ENCODE measurements at regions not wholly inside any gene's neighbourhood (a gene's known extent, or its start where the extent isn't known, plus 50 kb on each side); places are given as distances from the start of the nearest gene placed in this dataset.

DNA sequence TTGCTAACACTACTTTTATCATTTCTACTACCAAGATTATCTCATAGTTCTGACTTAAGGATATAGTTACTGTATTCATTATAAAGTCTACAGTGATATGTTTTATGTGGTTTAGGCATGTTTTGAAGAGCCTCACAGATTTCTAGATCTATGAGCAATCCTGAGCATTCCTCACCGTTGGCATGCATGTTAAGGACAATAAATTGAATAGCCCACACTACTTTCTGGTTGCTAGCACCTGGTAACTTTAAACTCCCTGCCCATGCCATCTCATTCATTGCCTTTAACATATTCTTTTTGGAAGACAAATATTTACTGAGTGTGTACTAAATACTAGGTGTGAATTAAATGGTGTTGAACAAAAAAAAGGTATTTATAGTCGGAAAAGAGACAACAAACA, 868.1 kb upstream of the CDH9 start:
- CTCF ChIA-PET: no interaction called here
- DNase-seq (ENCODE audit: low read depth, low spot score): no peak
- Histone ChIP-seq H3K27ac (ENCODE audit: low read depth, low read length) (no peak overlapping the region), H3K9me3 (ENCODE audit: control insufficient read depth, insufficient read depth, low read length) (no peaks in the 10 kb centered on the region; the same call in 1 of the 2 replicates), H3K4me3 (ENCODE audit: low read depth, low read length) (no peak overlapping the region), H3K27me3 (ENCODE audit: control insufficient read depth, insufficient read depth, low read length) (no peaks in the 10 kb centered on the region)
- POLR2A ChIA-PET: no interaction called here
- TF ChIP-seq, protein P1, sequence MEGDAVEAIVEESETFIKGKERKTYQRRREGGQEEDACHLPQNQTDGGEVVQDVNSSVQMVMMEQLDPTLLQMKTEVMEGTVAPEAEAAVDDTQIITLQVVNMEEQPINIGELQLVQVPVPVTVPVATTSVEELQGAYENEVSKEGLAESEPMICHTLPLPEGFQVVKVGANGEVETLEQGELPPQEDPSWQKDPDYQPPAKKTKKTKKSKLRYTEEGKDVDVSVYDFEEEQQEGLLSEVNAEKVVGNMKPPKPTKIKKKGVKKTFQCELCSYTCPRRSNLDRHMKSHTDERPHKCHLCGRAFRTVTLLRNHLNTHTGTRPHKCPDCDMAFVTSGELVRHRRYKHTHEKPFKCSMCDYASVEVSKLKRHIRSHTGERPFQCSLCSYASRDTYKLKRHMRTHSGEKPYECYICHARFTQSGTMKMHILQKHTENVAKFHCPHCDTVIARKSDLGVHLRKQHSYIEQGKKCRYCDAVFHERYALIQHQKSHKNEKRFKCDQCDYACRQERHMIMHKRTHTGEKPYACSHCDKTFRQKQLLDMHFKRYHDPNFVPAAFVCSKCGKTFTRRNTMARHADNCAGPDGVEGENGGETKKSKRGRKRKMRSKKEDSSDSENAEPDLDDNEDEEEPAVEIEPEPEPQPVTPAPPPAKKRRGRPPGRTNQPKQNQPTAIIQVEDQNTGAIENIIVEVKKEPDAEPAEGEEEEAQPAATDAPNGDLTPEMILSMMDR (IDR thresholded peaks at IDR 0.05; ENCODE audit: low read depth, low read length): no peak

DNA sequence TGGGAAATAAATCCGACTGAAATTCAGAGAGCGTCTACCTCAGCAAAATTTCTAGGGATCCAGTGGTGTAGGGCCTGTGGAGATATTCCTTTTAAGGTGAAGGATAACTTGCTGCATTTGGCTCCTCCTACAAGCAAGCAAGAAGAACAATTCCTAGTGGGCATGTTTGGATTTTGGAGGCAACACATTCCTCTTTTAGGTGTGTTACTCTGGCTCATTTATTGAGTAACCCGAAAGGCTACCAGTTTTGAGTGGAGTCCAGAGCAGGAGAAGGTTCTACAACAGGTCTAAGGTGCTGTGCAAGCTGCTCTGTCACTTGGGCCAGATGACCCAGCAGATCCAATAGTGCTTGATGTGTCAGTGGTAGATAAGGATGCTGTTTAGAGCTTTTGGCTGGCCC, 862.4 kb upstream of the CDH9 start:
- CTCF ChIA-PET: no interaction called here
- TF ChIP-seq, protein P1 (IDR thresholded peaks at IDR 0.05; ENCODE audit: low read depth, low read length): no peak

DNA sequence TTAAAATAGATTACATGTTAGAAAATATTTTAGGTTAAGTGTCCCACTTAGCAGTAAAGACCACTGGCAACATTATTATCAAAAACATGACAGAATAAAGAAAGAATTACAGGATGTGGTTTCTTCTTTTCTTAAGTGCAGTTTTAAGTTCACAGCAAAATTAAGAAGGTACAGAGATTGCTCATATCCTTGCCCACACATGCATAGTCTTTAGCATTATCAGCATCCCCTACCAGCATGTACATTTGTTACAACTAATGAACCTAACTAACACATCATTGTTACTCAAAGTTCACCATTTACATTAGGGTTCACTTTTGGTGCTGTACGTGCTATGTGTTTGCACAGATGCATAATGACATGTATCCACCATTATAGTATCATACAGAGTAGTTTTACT, 837.7 kb upstream of the CDH9 start:
- Histone ChIP-seq H3K9me3 (ENCODE audit: control insufficient read depth, insufficient read depth, low read length) (no peaks in the 10 kb centered on the region), H3K27ac (ENCODE audit: low read depth, low read length) (no peak overlapping the region), H3K27me3 (ENCODE audit: control insufficient read depth, insufficient read depth, low read length) (no peaks in the 10 kb centered on the region), H3K4me3 (ENCODE audit: low read depth, low read length) (no peak overlapping the region)
- no peak for DNase-seq (ENCODE audit: low read depth, low spot score)
- CTCF ChIA-PET: no interaction called here
- TF ChIP-seq, protein P1 (IDR thresholded peaks at IDR 0.05; ENCODE audit: low read depth, low read length): no peak
- POLR2A ChIA-PET: no interaction called here

More for the DNA sequence above, 862.4 kb upstream of the CDH9 start:
- H3K4me3 ChIP-seq (ENCODE audit: low read depth, low read length): no peak overlapping the region
- no peaks in the 10 kb centered on the region for H3K27me3 ChIP-seq (ENCODE audit: control insufficient read depth, insufficient read depth, low read length)
- H3K9me3 ChIP-seq (ENCODE audit: control insufficient read depth, insufficient read depth, low read length): peaks cover 4% of the 10 kb centered on the region; the same call in 1 of the 2 replicates
- H3K27ac ChIP-seq (ENCODE audit: low read depth, low read length): no peak overlapping the region
- DNase-seq (ENCODE audit: low read depth, low spot score): no peak
- POLR2A ChIA-PET: no interaction called here

DNA sequence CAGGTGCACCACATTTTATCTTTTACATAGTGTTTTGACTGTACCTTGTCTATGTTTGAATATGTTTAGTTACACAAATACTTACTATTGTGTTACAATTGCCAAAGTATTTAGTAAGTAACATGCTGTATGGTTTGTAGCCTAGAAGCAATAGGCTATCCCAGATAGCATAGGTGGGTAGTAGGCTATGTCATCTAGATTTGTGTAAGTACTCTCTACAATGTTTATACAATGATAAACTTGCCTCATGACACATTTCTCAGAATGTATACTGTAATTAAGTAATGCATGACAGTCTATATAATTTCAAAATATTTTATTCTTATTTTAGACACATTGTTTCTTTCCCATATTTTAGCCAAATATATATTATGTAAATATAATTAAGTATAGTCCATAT, 836.8 kb upstream of the CDH9 start:
- POLR2A ChIA-PET: no interaction called here
- no peak overlapping the region for H3K27ac ChIP-seq (ENCODE audit: low read depth, low read length)
- DNase-seq (ENCODE audit: low read depth, low spot score): no peak
- CTCF ChIA-PET: no interaction called here
- H3K27me3 ChIP-seq (ENCODE audit: control insufficient read depth, insufficient read depth, low read length): no peaks in the 10 kb centered on the region
- peaks cover 3% of the 10 kb centered on the region; the same call in 1 of the 2 replicates for H3K9me3 ChIP-seq (ENCODE audit: control insufficient read depth, insufficient read depth, low read length)
- TF ChIP-seq, protein P1 (IDR thresholded peaks at IDR 0.05; ENCODE audit: low read depth, low read length): no peak
- H3K4me3 ChIP-seq (ENCODE audit: low read depth, low read length): no peak overlapping the region

DNA sequence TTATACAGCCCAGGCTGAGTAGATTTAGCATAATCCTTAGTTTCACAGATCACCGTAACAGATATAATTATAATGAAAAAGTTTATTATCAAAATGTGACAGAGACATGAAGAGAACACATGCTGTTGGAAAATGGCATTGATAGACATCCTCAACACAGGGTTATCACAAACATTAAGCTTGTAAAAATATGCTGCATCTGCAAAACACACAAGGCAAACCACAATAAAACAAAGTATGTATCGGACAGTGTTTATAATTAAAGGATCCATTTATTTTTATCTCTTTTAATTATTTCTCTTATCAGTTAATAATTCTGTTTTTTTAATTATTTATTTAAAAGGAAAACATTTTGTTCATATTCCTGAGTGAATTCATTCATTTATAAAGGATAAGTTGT, 829.9 kb upstream of the CDH9 start:
- no peaks in the 10 kb centered on the region for H3K27me3 ChIP-seq (ENCODE audit: control insufficient read depth, insufficient read depth, low read length)
- no peak overlapping the region for H3K4me3 ChIP-seq (ENCODE audit: low read depth, low read length)
- H3K9me3 ChIP-seq (ENCODE audit: control insufficient read depth, insufficient read depth, low read length): peaks cover 3% of the 10 kb centered on the region; the same call in 1 of the 2 replicates
- TF ChIP-seq, protein P1 (IDR thresholded peaks at IDR 0.05; ENCODE audit: low read depth, low read length): no peak
- no peak for DNase-seq (ENCODE audit: low read depth, low spot score)
- ChIA-PET POLR2A (no interaction called here), CTCF (no interaction called here)
- H3K27ac ChIP-seq (ENCODE audit: low read depth, low read length): no peak overlapping the region
